HUES48 (cell line): ENCODE measurements at regions not wholly inside any gene's neighbourhood (a gene's known extent, or its start where the extent isn't known, plus 50 kb on each side); places are given as distances from the start of the nearest gene placed in this dataset.

Experiments
- H3K27ac ChIP-seq: one replicate; pipeline ENCODE4 v1.7.0; 2013; ENCODE audit warnings: low read depth, low read length, inconsistent platforms
- H3K27me3 ChIP-seq: 2 replicates; pipeline ENCODE4 v1.6.1; 2013; ENCODE audit warnings: mild to moderate bottlenecking, low read length; ENCODE audit not compliant: control insufficient read depth, insufficient read depth
- H3K36me3 ChIP-seq: 2 replicates; pipeline ENCODE4 v1.6.1; 2013; ENCODE audit warnings: low read length; ENCODE audit not compliant: control insufficient read depth, insufficient read depth
- H3K4me1 ChIP-seq: 2 replicates; pipeline ENCODE4 v1.6.1; 2013; ENCODE audit warnings: mild to moderate bottlenecking, low read length; ENCODE audit not compliant: control insufficient read depth, insufficient read depth
- H3K4me3 ChIP-seq: 2 replicates; pipeline ENCODE4 v1.5.1; 2013; ENCODE audit warnings: mild to moderate bottlenecking, low read depth, low read length
- H3K9ac ChIP-seq: 2 replicates; pipeline ENCODE4 v1.6.1; 2013; ENCODE audit warnings: mild to moderate bottlenecking, low read depth, low read length, moderate library complexity
- H3K9me3 ChIP-seq: 2 replicates; pipeline ENCODE4 v1.6.1; 2013; ENCODE audit warnings: low read length; ENCODE audit not compliant: control insufficient read depth, insufficient read depth

GRCh38 chr3:163327086-163327485 is 1751.2 kb downstream of the SI start:
- Histone ChIP-seq H3K27me3 (no peaks in the 10 kb centered on the region), H3K4me3 (no peak overlapping the region), H3K9ac (no peak overlapping the region), H3K27ac (no peak overlapping the region), H3K4me1 (no peaks in the 10 kb centered on the region), H3K9me3 (peaks cover 12% of the 10 kb centered on the region; the same call in 1 of the 2 replicates), H3K36me3 (no peaks in the 10 kb centered on the region)

- H3K4me1 ChIP-seq = no peaks in the 10 kb centered on the region
- H3K36me3 ChIP-seq = no peaks in the 10 kb centered on the region
- no peak overlapping the region for H3K4me3 ChIP-seq
- no peaks in the 10 kb centered on the region for H3K27me3 ChIP-seq
- H3K9me3 ChIP-seq = no peaks in the 10 kb centered on the region
- no peak overlapping the region for H3K27ac ChIP-seq
- no peak overlapping the region for H3K9ac ChIP-seq
These were observed 1762.5 kb downstream of the SI start for GRCh38 chr3:163315786-163316185.

- Histone ChIP-seq H3K27ac (no peak overlapping the region), H3K9me3 (peaks cover 8% of the 10 kb centered on the region), H3K36me3 (no peaks in the 10 kb centered on the region), H3K27me3 (no peaks in the 10 kb centered on the region), H3K4me1 (no peaks in the 10 kb centered on the region), H3K4me3 (no peak overlapping the region), H3K9ac (no peak overlapping the region)
These were observed 1771.9 kb downstream of the SI start for GRCh38 chr3:163306405-163306804.

DNA sequence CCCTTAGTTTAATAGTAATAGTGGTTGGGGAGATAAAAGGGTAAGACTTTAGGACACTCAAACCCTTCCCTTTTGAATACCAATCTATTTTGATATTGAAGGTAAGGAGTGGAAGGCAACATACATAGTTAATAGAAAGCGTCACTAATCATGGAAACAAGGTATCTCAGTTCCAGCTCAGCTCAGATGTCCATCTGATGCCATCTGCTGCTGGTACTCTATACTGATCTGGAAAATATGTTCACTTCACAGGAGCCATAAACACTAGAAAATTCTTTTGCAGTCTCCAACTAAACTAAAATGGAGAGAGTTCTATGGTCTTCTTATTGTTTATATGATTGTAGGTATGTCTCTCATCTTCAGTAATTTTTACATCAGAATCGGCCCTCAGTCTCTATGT is 1777.1 kb downstream of the OTOL1 start:
- H3K36me3 ChIP-seq = no peaks in the 10 kb centered on the region
- no peak overlapping the region for H3K27ac ChIP-seq
- no peak overlapping the region for H3K4me3 ChIP-seq
- no peaks in the 10 kb centered on the region for H3K9me3 ChIP-seq
- H3K4me1 ChIP-seq = no peaks in the 10 kb centered on the region
- H3K9ac ChIP-seq = no peak overlapping the region
- H3K27me3 ChIP-seq = no peaks in the 10 kb centered on the region

- H3K9me3 ChIP-seq = no peaks in the 10 kb centered on the region
- H3K36me3 ChIP-seq = no peaks in the 10 kb centered on the region
- H3K27me3 ChIP-seq = no peaks in the 10 kb centered on the region
- H3K9ac ChIP-seq = no peak overlapping the region
- H3K4me3 ChIP-seq = no peak overlapping the region
- H3K27ac ChIP-seq = no peak overlapping the region
- H3K4me1 ChIP-seq = no peaks in the 10 kb centered on the region
These were observed 1770.1 kb downstream of the OTOL1 start for GRCh38 chr3:163266731-163267130.

- Histone ChIP-seq H3K36me3 (no peaks in the 10 kb centered on the region), H3K9me3 (no peaks in the 10 kb centered on the region), H3K9ac (no peak overlapping the region), H3K27ac (no peak overlapping the region), H3K4me1 (no peaks in the 10 kb centered on the region), H3K4me3 (no peak overlapping the region), H3K27me3 (no peaks in the 10 kb centered on the region)
These were observed 1765.0 kb downstream of the OTOL1 start for GRCh38 chr3:163261618-163262017.

DNA sequence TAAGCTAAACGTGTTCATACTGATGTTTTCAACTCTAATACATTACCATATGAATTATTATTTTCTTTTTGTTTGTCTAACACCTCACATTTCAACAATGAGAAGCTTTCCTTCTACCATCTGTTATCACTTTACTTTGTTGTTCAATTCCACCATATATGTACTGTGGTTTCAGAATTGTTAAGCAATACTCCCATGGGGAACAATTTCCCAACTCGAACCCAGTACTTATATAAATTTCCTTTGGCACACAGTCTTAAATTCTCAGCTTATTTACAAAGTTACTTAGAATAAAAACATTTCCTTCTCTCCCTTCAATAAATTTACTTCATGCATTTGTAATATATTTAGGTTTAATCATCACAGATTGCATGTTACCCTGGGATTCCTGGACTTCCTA is 1764.4 kb downstream of the OTOL1 start:
- Histone ChIP-seq H3K4me1 (no peaks in the 10 kb centered on the region), H3K36me3 (no peaks in the 10 kb centered on the region), H3K9ac (no peak overlapping the region), H3K27me3 (no peaks in the 10 kb centered on the region), H3K9me3 (no peaks in the 10 kb centered on the region), H3K27ac (no peak overlapping the region), H3K4me3 (no peak overlapping the region)

DNA sequence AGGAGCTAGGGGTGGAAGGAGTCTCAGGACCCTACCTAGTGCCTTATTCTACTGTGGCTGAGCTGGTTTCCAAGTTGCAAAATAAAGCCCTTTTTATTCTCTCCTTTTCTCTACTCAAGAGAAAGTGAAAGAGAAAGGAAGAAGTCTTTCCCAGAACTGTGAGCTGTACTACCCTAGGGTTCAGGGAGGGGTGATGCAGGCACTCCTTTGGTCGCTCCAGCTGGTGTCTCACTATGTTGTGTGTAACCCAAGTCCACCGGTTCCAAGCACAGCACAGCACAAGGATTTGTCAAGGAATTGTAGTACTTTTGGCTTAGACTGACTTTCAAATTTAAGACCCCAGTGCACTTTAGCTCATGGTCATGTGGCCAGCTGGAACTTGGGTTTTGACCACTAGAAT is 1721.7 kb downstream of the OTOL1 start:
- Histone ChIP-seq H3K9ac (no peak overlapping the region), H3K4me1 (no peaks in the 10 kb centered on the region), H3K27me3 (no peaks in the 10 kb centered on the region), H3K4me3 (no peak overlapping the region), H3K36me3 (no peaks in the 10 kb centered on the region), H3K9me3 (no peaks in the 10 kb centered on the region), H3K27ac (no peak overlapping the region)

DNA sequence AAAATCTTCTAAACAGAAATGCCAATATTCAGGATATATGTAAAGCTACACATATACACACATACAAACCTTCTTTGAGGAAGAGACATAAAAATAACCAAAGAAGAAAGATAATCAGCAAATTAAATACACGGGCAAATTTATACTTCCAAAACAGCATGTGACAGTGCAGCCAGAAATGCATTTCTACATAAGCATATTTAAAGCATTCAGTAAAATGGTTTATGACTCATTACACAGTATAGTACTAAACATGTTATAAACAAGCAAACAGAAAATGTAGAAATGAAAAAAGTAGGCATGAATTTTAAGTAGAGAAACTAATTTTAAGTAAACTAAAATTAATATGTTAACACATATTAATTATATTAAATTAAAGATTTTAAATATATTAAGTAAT is 1717.2 kb downstream of the OTOL1 start:
- no peaks in the 10 kb centered on the region for H3K27me3 ChIP-seq
- H3K4me1 ChIP-seq = no peaks in the 10 kb centered on the region
- no peak overlapping the region for H3K4me3 ChIP-seq
- H3K36me3 ChIP-seq = no peaks in the 10 kb centered on the region
- no peak overlapping the region for H3K9ac ChIP-seq
- no peaks in the 10 kb centered on the region for H3K9me3 ChIP-seq
- no peak overlapping the region for H3K27ac ChIP-seq

- Histone ChIP-seq H3K9me3 (no peaks in the 10 kb centered on the region), H3K27ac (no peak overlapping the region), H3K36me3 (no peaks in the 10 kb centered on the region), H3K9ac (no peak overlapping the region), H3K4me3 (no peak overlapping the region), H3K27me3 (no peaks in the 10 kb centered on the region), H3K4me1 (no peaks in the 10 kb centered on the region)
These were observed 1700.3 kb downstream of the OTOL1 start for GRCh38 chr3:163196815-163197374.

DNA sequence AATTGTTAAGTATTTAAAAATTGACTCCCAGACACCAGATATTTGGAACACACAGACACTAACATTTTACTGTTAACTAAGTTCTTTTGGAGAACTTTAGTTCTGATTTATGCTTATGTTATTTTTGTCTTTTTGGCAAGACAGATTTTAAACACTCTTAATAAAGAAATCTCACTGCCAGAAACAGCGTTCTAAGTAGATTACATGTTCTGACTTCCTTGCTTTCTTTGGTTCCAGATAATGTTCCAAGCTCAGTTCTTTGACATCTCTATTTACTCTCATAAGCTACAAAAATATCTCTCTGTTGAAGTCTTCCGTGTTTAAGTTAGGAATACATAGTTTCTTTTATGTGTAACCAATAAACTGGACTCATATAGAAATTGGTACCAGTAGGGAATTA is 1699.6 kb downstream of the OTOL1 start:
- Histone ChIP-seq H3K36me3 (no peaks in the 10 kb centered on the region), H3K4me3 (no peak overlapping the region), H3K9me3 (no peaks in the 10 kb centered on the region), H3K4me1 (no peaks in the 10 kb centered on the region), H3K27ac (no peak overlapping the region), H3K9ac (no peak overlapping the region), H3K27me3 (no peaks in the 10 kb centered on the region)
